Adrenal gland (tissue), 5 donors: ENCODE measurements at regions not wholly inside any gene's neighbourhood (a gene's known extent, or its start where the extent isn't known, plus 50 kb on each side); places are given as distances from the start of the nearest gene placed in this dataset.

Source experiments
- CTCF ChIP-seq, 6 experiments: fragments of 450-650 bp in 4 of 6; fragments of 200-600 bp in 2 of 6; sonication (generic) in 1 of 6; IDR thresholded peaks; 1 replicate in 5 of 6; 2 replicates in 1 of 6; pipeline versions ENCODE4 v1.5.1 to v1.8.0; 2016 to 2021; ENCODE audit warnings: antibody characterized with exemption in 6 of 6, mild to moderate bottlenecking in 2 of 6, moderate library complexity in 1 of 6
- POLR2A ChIP-seq, 2 donors: fragments of 450-650 bp; IDR thresholded peaks; one replicate each; pipeline ENCODE4 v1.6.1; 2017; ENCODE audit warnings: antibody characterized with exemption in 2 of 2, mild to moderate bottlenecking in 2 of 2, moderate library complexity in 1 of 2
- donor health status: DM: no; HTN: no; CAD: no.

DNA sequence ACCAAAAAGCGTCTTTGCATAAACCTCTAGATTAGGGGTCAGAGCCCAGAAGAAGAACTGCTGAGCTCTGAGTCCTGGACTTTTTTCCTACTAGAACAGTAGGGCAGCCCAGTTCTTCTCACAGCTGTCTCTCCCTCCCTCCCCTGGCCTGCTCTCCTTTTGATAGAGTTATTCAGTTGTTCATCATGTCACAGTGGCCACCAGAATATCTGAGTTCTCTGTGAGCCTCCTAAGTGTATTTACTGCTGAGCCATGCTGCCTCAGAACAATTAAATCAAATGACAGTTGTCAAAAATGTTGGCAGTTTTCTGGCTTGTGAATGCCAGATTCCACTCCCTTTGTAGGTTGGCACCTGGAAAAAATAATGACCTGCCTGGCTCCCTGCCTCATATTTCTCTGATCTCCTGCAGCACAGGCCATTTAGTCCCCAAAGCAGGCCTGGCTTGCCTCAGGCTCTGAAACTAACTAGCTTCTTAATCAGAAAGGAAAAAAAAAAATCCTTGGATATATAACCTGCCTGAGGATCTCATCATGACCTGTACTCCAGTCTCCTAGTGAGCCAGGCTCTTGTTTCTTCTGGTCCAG, 377.4 kb upstream of the LARGE1 start:
- TF ChIP-seq CTCF (IDR thresholded peaks at IDR 0.05) (no peak), POLR2A (IDR thresholded peaks at IDR 0.05) (no peak)
